Panc1 (cell line): ENCODE measurements at regions not wholly inside any gene's neighbourhood (a gene's known extent, or its start where the extent isn't known, plus 50 kb on each side); places are given as distances from the start of the nearest gene placed in this dataset.

Experiments used
- ATAC-seq: fragments of 200-7000 bp; cut with Tn5 transposase; 2 replicates; pipeline ENCODE4 v1.9.1; 2020; ENCODE audit warnings: mild to moderate bottlenecking, moderate library complexity
- BruUV-seq: library from RNA; stranded (reverse); fragments of 400-500 nt; replicated peaks from 2 replicates; lab custom pipeline; 2021; lab: Mats Ljungman, UMichigan
- CTCF ChIA-PET: fragments of 300-600 bp; sonication (Branson Sonifier 250); formaldehyde crosslinking; loops from one replicate; lab custom pipeline; 2022; ENCODE audit warnings: antibody characterized with exemption; lab: Charles Lee
- POLR2A ChIA-PET: fragments of 300-600 bp; sonication (Branson Sonifier 250); formaldehyde crosslinking; loops from one replicate; lab custom pipeline; 2022; ENCODE audit warnings: antibody characterized with exemption; lab: Charles Lee
- DNase-seq: peaks from one replicate; pipeline ENCODE4 v3.0.0-alpha.2; 2010; ENCODE audit warnings: low read depth, low spot score
- H3K27ac ChIP-seq: 2 replicates; pipeline ENCODE4 v1.5.1; 2011; ENCODE audit warnings: mild to moderate bottlenecking, low read length, inconsistent platforms
- H3K27me3 ChIP-seq: fragments of 200-500 bp; sonication (Bioruptor generic); 2 replicates; pipeline ENCODE4 v1.6.0; 2014; ENCODE audit warnings: low read length, inconsistent platforms; ENCODE audit not compliant: control insufficient read depth, insufficient read depth
- H3K36me3 ChIP-seq: fragments of 200-500 bp; sonication (Bioruptor generic); 2 replicates; pipeline ENCODE4 v1.5.1; 2014; ENCODE audit warnings: inconsistent platforms, mild to moderate bottlenecking, low read length, moderate library complexity; ENCODE audit not compliant: control insufficient read depth, insufficient read depth
- H3K4me1 ChIP-seq: 2 replicates; pipeline ENCODE4 v1.5.1; 2011; ENCODE audit warnings: inconsistent platforms, mild to moderate bottlenecking, low read length, moderate library complexity; ENCODE audit not compliant: control insufficient read depth, insufficient read depth
- H3K4me3 ChIP-seq, 2 experiments: 2 replicates each; pipeline ENCODE4 v1.5.1; 2011 to 2012; ENCODE audit warnings: low read depth in 2 of 2, low read length in 2 of 2, mild to moderate bottlenecking in 2 of 2, inconsistent platforms in 1 of 2, moderate library complexity in 1 of 2
- H3K9me3 ChIP-seq: fragments of 200-500 bp; sonication (Bioruptor generic); 2 replicates; pipeline ENCODE4 v1.5.1; 2014; ENCODE audit warnings: low read depth, mild to moderate bottlenecking, inconsistent platforms, low read length, moderate library complexity; ENCODE audit not compliant: control insufficient read depth, insufficient read depth
- CTCF ChIP-seq: fragments of 450-650 bp; IDR thresholded peaks from 2 replicates; pipeline ENCODE4 v1.5.1; 2017; ENCODE audit warnings: mild to moderate bottlenecking
- POLR2AphosphoS5 ChIP-seq: IDR thresholded peaks from 2 replicates; pipeline ENCODE4 v1.6.1; 2012; ENCODE audit warnings: mild to moderate bottlenecking, low read depth, low read length, moderate library complexity
- REST ChIP-seq, 2 experiments: IDR thresholded peaks; 2 replicates each; pipeline ENCODE4 v1.6.1; 2011 to 2012; ENCODE audit warnings: low read depth in 2 of 2, control low read depth in 1 of 2, low read length in 1 of 2, mild to moderate bottlenecking in 1 of 2, moderate library complexity in 1 of 2; ENCODE audit not compliant: insufficient read depth in 1 of 2
- SIN3A ChIP-seq: IDR thresholded peaks from 2 replicates; pipeline ENCODE4 v1.6.1; 2012; ENCODE audit warnings: low read depth, mild to moderate bottlenecking, low read length, moderate library complexity, borderline replicate concordance; ENCODE audit not compliant: insufficient read depth
- TCF7L2 ChIP-seq: IDR thresholded peaks from 2 replicates; pipeline ENCODE4 v1.6.1; 2011; ENCODE audit warnings: mild to moderate bottlenecking, low read depth, low read length, inconsistent platforms
- in situ Hi-C: cut with HindIII; loops from 2 replicates; pipeline ENCODE4 v1.10.0; 2016; ENCODE audit warnings: low sequenced_read_pairs, low pct_unique_long_range_greater_than_20kb
- intact Hi-C: fragments of 100-400 bp; cut with micrococcal nuclease; formaldehyde crosslinking; loops from one replicate; pipeline ENCODE4 v1.10.0; 2022; ENCODE audit not compliant: unreplicated experiment

GRCh38 chr14:95465358-95465757 lies 51.1 kb downstream of the SYNE3 start:
- Histone ChIP-seq H3K27me3 (no peaks in the 10 kb centered on the region), H3K4me1 (no peaks in the 10 kb centered on the region; the same call in 1 of the 2 replicates), H3K36me3 (no peaks in the 10 kb centered on the region), H3K27ac (no peak overlapping the region), H3K4me3 (no peak overlapping the region), H3K9me3 (no peaks in the 10 kb centered on the region)
- DNase-seq (no peak), ATAC-seq (no peak)
- ChIA-PET CTCF (no interaction called here), POLR2A (no interaction called here)
- TF ChIP-seq CTCF (no peak), SIN3A (no peak), REST (IDR thresholded peaks at IDR 0.05; ENCODE audit: insufficient read depth in 1 of 2, low read depth in 2 of 2, low read length in 1 of 2) (no peak), TCF7L2 (no peak), POLR2AphosphoS5 (no peak)
- intact Hi-C loops (no loop called here), in situ Hi-C loops (no loop called here)
- no TSS peak for BruUV-seq

GRCh38 chr14:95464514-95464913 lies 51.9 kb downstream of the SYNE3 start:
- ChIA-PET POLR2A (interaction anchor here (1.0 kb wide), 1 partner anchor 38 kb away, joined by 8 read pairs; no protein-coding TSS in a partner anchor), CTCF (interaction anchor here (0.6 to 1.2 kb wide), 2 partner anchors 12 to 866 kb away, joined by 3 to 14 read pairs; no protein-coding TSS in a partner anchor)
- ATAC-seq (no peak), DNase-seq (no peak)
- Histone ChIP-seq H3K9me3 (no peaks in the 10 kb centered on the region), H3K27me3 (no peaks in the 10 kb centered on the region), H3K4me3 (no peak overlapping the region), H3K4me1 (no peaks in the 10 kb centered on the region; the same call in 1 of the 2 replicates), H3K36me3 (no peaks in the 10 kb centered on the region), H3K27ac (no peak overlapping the region)
- TF ChIP-seq TCF7L2 (no peak), CTCF (no peak)
- in situ Hi-C loops, result no loop called here
- no TSS peak for BruUV-seq
- intact Hi-C loops, result no loop called here
